ENCODE measurements at regions not wholly inside any gene's neighbourhood (a gene's known extent, or its start where the extent isn't known, plus 50 kb on each side); places are given as distances from the start of the nearest gene placed in this dataset.
"Not testable (repeated sequence)": the region's sequence is repeated elsewhere in the genome, so short reads cannot be mapped to it uniquely, and the experiment has no call there.

DNA sequence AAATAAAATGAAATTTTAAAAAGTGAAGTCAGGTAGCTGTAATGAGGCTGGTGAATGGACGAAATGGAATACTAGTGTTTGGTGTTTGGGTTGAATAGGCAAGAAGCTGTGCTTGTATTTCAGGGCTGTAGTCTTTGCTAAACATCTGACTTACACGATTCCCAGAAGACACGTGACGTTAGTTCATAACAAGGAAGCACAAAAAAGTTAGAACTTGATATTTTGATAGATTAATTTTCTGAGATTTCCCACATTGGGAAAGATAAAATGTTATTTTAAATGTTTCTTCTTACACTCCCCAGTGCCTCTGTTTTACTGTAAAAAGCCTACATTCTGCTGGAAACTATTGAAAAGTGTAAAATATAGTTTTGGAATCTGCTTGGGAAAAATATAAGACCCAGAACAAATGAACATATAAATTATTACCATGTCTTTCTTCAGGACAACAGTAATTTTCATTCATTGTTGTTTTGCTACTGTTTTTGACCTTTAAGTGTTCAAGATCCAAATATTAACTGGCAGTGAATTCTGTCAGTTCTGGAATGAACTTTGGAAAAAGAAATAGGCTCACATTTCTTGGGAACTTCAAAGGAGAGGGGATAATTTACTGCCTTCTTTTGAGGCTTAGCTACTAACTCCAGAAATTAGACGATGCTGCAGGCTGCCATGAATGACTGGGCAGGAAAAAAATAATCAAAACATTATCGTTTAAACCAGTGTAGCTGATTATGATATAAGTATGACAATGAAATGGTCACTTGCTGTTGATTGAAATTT, 241.3 kb downstream of the SLITRK6 start:
- Histone ChIP-seq H3K4me3 (ENCODE audit: low read length) (no peak overlapping the region), H3K9me2 (replicated peaks; ENCODE audit: control insufficient read depth, low read length) (no peaks in the 10 kb centered on the region), H3K36me3 (ENCODE audit: control insufficient read depth, low read length) (no peaks in the 10 kb centered on the region), H3F3A (ENCODE audit: control insufficient read depth, insufficient read depth) (no peaks in the 10 kb centered on the region), H3K27ac (ENCODE audit: low read depth, low read length) (no peak overlapping the region), H3K4me2 (ENCODE audit: low read length) (no peak overlapping the region), H3K27me3 (ENCODE audit: control insufficient read depth, low read length) (no peaks in the 10 kb centered on the region), H4K20me1 (ENCODE audit: control insufficient read depth, insufficient read depth, low read depth, low read length) (no peaks in the 10 kb centered on the region), H3K9me3 (ENCODE audit: control insufficient read depth, insufficient read depth, low read length) (no peaks in the 10 kb centered on the region), H3K4me1 (ENCODE audit: control insufficient read depth, low read length) (no peaks in the 10 kb centered on the region), H3K79me2 (ENCODE audit: control insufficient read depth, low read length) (no peaks in the 10 kb centered on the region)
- TF ChIP-seq EZH2phosphoT487 (IDR thresholded peaks at IDR 0.05; ENCODE audit: borderline replicate concordance, low read length): no peak
- TF ChIP-seq, protein P1, sequence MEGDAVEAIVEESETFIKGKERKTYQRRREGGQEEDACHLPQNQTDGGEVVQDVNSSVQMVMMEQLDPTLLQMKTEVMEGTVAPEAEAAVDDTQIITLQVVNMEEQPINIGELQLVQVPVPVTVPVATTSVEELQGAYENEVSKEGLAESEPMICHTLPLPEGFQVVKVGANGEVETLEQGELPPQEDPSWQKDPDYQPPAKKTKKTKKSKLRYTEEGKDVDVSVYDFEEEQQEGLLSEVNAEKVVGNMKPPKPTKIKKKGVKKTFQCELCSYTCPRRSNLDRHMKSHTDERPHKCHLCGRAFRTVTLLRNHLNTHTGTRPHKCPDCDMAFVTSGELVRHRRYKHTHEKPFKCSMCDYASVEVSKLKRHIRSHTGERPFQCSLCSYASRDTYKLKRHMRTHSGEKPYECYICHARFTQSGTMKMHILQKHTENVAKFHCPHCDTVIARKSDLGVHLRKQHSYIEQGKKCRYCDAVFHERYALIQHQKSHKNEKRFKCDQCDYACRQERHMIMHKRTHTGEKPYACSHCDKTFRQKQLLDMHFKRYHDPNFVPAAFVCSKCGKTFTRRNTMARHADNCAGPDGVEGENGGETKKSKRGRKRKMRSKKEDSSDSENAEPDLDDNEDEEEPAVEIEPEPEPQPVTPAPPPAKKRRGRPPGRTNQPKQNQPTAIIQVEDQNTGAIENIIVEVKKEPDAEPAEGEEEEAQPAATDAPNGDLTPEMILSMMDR (IDR thresholded peaks at IDR 0.05; ENCODE audit: low read depth, low read length, poor library complexity, severe bottlenecking): no peak

DNA sequence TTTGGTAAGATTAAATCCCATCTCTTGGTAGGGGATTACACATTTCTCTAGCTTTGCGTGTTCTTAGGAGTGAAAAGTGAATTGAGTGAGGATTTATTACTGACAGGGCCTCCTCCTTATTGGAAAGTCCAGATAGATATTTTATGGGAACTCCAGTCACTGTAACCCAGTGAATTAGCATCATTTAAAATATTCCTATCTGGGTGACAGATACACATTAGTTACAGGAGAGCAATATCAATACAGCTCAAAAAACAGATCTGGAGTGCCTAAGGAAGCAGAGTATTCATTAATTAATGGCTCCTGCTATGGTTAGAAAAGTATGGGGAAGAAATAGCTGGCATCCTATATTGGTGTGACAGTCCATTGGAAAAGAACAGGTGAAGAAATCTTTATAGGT, 248.2 kb downstream of the SLITRK6 start:
- H3K4me3 ChIP-seq (ENCODE audit: low read length): no peak overlapping the region
- no peaks in the 10 kb centered on the region for H3F3A ChIP-seq (ENCODE audit: control insufficient read depth, insufficient read depth)
- H3K79me2 ChIP-seq (ENCODE audit: control insufficient read depth, low read length): no peaks in the 10 kb centered on the region
- no peaks in the 10 kb centered on the region for H3K9me2 ChIP-seq (replicated peaks; ENCODE audit: control insufficient read depth, low read length)
- peaks cover 8% of the 10 kb centered on the region; the same call in 1 of the 2 replicates for H3K9me3 ChIP-seq (ENCODE audit: control insufficient read depth, insufficient read depth, low read length)
- no peaks in the 10 kb centered on the region for H4K20me1 ChIP-seq (ENCODE audit: control insufficient read depth, insufficient read depth, low read depth, low read length)
- H3K4me1 ChIP-seq (ENCODE audit: control insufficient read depth, low read length): no peaks in the 10 kb centered on the region
- H3K4me2 ChIP-seq (ENCODE audit: low read length): no peak overlapping the region
- TF ChIP-seq, protein P1 (IDR thresholded peaks at IDR 0.05; ENCODE audit: low read depth, low read length, poor library complexity, severe bottlenecking): no peak
- TF ChIP-seq EZH2phosphoT487 (IDR thresholded peaks at IDR 0.05; ENCODE audit: borderline replicate concordance, low read length): no peak
- no peaks in the 10 kb centered on the region for H3K27me3 ChIP-seq (ENCODE audit: control insufficient read depth, low read length)
- no peak overlapping the region for H3K27ac ChIP-seq (ENCODE audit: low read depth, low read length)
- H3K36me3 ChIP-seq (ENCODE audit: control insufficient read depth, low read length): no peaks in the 10 kb centered on the region

DNA sequence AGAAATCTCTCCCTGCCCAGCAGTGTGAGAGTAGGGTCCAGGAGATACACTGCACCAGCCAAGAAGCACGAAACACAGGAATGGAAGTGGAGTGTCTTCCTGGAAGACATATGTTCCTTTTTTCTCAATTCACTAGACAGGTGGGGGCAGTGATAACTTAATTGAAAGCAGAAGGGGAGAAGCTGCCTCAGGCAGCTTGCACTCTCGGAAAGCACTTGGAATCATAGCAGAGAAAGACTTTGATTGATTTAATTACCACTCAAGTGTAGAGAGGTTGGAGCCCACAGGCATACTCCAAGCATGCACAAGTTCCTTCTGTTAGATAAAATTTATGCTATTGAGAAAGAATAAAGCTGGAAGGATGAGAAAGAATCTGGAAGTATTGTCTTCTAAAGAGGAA, 249.4 kb downstream of the SLITRK6 start:
- Histone ChIP-seq H4K20me1 (ENCODE audit: control insufficient read depth, insufficient read depth, low read depth, low read length) (no peaks in the 10 kb centered on the region), H3F3A (ENCODE audit: control insufficient read depth, insufficient read depth) (no peaks in the 10 kb centered on the region), H3K4me2 (ENCODE audit: low read length) (no peak overlapping the region), H3K79me2 (ENCODE audit: control insufficient read depth, low read length) (no peaks in the 10 kb centered on the region), H3K27me3 (ENCODE audit: control insufficient read depth, low read length) (no peaks in the 10 kb centered on the region), H3K9me3 (ENCODE audit: control insufficient read depth, insufficient read depth, low read length) (peaks cover 8% of the 10 kb centered on the region; the same call in 1 of the 2 replicates), H3K4me3 (ENCODE audit: low read length) (no peak overlapping the region), H3K36me3 (ENCODE audit: control insufficient read depth, low read length) (no peaks in the 10 kb centered on the region), H3K9me2 (replicated peaks; ENCODE audit: control insufficient read depth, low read length) (no peaks in the 10 kb centered on the region), H3K27ac (ENCODE audit: low read depth, low read length) (no peak overlapping the region), H3K4me1 (ENCODE audit: control insufficient read depth, low read length) (no peaks in the 10 kb centered on the region)
- TF ChIP-seq EZH2phosphoT487 (IDR thresholded peaks at IDR 0.05; ENCODE audit: borderline replicate concordance, low read length): no peak
- TF ChIP-seq, protein P1 (IDR thresholded peaks at IDR 0.05; ENCODE audit: low read depth, low read length, poor library complexity, severe bottlenecking): no peak

DNA sequence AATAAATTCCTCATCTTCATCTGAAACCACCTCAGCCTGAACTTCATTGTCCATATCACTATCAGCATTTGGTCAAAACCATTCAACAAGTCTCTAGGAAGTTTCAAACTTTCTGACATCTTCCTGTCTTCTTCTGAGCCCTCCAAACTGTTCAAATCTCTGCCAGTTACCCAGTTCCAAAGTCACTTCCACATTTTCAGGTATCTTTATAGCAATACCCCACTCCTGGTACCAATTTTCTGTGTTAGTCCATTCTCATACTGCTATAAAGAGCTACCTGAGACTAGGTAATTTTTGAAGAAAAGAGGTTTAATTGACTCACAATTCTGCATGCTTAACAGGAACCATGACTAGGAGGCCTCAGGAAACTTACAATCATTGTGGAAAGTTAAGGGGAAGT, 250.4 kb downstream of the SLITRK6 start:
- not testable (repeated sequence) for H3K27ac ChIP-seq (ENCODE audit: low read depth, low read length); H3K4me2 ChIP-seq (ENCODE audit: low read length)

More for the DNA sequence above, 250.4 kb downstream of the SLITRK6 start:
- H3K36me3 ChIP-seq (ENCODE audit: control insufficient read depth, low read length); H3K4me3 ChIP-seq (ENCODE audit: low read length); H3K9me3 ChIP-seq (ENCODE audit: control insufficient read depth, insufficient read depth, low read length); H3K27me3 ChIP-seq (ENCODE audit: control insufficient read depth, low read length); H4K20me1 ChIP-seq (ENCODE audit: control insufficient read depth, insufficient read depth, low read depth, low read length); H3F3A ChIP-seq (ENCODE audit: control insufficient read depth, insufficient read depth); H3K79me2 ChIP-seq (ENCODE audit: control insufficient read depth, low read length); H3K4me1 ChIP-seq (ENCODE audit: control insufficient read depth, low read length); H3K9me2 ChIP-seq (replicated peaks; ENCODE audit: control insufficient read depth, low read length): not testable (repeated sequence)

Data from DOHH2 (cell line).